BJ (cell line): ENCODE measurements at regions not wholly inside any gene's neighbourhood (a gene's known extent, or its start where the extent isn't known, plus 50 kb on each side); places are given as distances from the start of the nearest gene placed in this dataset.

Experiments used
- CTCF ChIA-PET: fragments of 350-600 bp; formaldehyde crosslinking; extraction: SDS; loops from one replicate; lab custom pipeline; 2021; ENCODE audit warnings: antibody characterized with exemption, inconsistent platforms; lab: Yijun Ruan, JAX
- POLR2A ChIA-PET: fragments of 300-600 bp; sonication (Branson Sonifier 250); formaldehyde crosslinking; extraction: SDS; loops from one replicate; lab custom pipeline; 2021; ENCODE audit warnings: antibody characterized with exemption; lab: Charles Lee
- DNase-seq: peaks from one replicate; pipeline ENCODE4 v3.0.0-alpha.2; 2011; ENCODE audit warnings: low read depth
- H3K27me3 ChIP-seq: 2 replicates; pipeline ENCODE4 v1.6.0; 2011; ENCODE audit warnings: low read length; ENCODE audit not compliant: control insufficient read depth, insufficient read depth
- H3K36me3 ChIP-seq: 2 replicates; pipeline ENCODE4 v1.5.1; 2011; ENCODE audit warnings: low read length; ENCODE audit not compliant: control insufficient read depth, insufficient read depth
- H3K4me3 ChIP-seq: 2 replicates; pipeline ENCODE4 v1.5.1; 2011; ENCODE audit warnings: low read depth, mild to moderate bottlenecking, control low read depth, low read length
- CTCF ChIP-seq: IDR thresholded peaks from 2 replicates; pipeline ENCODE4 v1.5.1; 2011; ENCODE audit warnings: low read depth, mild to moderate bottlenecking, control low read depth, inconsistent platforms, low read length, moderate library complexity; ENCODE audit not compliant: insufficient read depth

- POLR2A ChIA-PET, result no interaction called here
- no peak overlapping the region for H3K4me3 ChIP-seq
Observed at GRCh38 chr2:52732849-52733395, 1034.7 kb upstream of the CHAC2 start.

GRCh38 chr2:52724585-52724984 lies 1043.0 kb upstream of the CHAC2 start:
- POLR2A ChIA-PET, result no interaction called here

More at GRCh38 chr2:52732849-52733395, 1034.7 kb upstream of the CHAC2 start:
- H3K36me3 ChIP-seq, result no peaks in the 10 kb centered on the region
- no peaks in the 10 kb centered on the region for H3K27me3 ChIP-seq
- DNase-seq, result no peak
- CTCF ChIA-PET, result no interaction called here
- no peak for TF ChIP-seq CTCF

GRCh38 chr2:52717836-52718235 lies 1049.8 kb upstream of the CHAC2 start:
- TF ChIP-seq CTCF, result no peak
- no peak overlapping the region for H3K4me3 ChIP-seq
- ChIA-PET CTCF (no interaction called here), POLR2A (no interaction called here)
- no peaks in the 10 kb centered on the region for H3K27me3 ChIP-seq
- H3K36me3 ChIP-seq, result no peaks in the 10 kb centered on the region
- DNase-seq, result no peak

More at GRCh38 chr2:52724585-52724984, 1043.0 kb upstream of the CHAC2 start:
- Histone ChIP-seq H3K27me3 (no peaks in the 10 kb centered on the region), H3K36me3 (no peaks in the 10 kb centered on the region), H3K4me3 (no peak overlapping the region)
- TF ChIP-seq CTCF, result no peak
- CTCF ChIA-PET, result no interaction called here
- DNase-seq, result no peak

- no peak for TF ChIP-seq CTCF
- Histone ChIP-seq H3K27me3 (no peaks in the 10 kb centered on the region), H3K36me3 (no peaks in the 10 kb centered on the region), H3K4me3 (no peak overlapping the region)
- DNase-seq, result no peak
- CTCF ChIA-PET, result no interaction called here
- POLR2A ChIA-PET, result no interaction called here
Observed at GRCh38 chr2:52710810-52711618, 1056.6 kb upstream of the CHAC2 start.

- H3K36me3 ChIP-seq, result no peaks in the 10 kb centered on the region
- DNase-seq, result no peak
- POLR2A ChIA-PET, result no interaction called here
- CTCF ChIA-PET, result no interaction called here
- no peak for TF ChIP-seq CTCF
- no peak overlapping the region for H3K4me3 ChIP-seq
- no peaks in the 10 kb centered on the region for H3K27me3 ChIP-seq
Observed at GRCh38 chr2:52704251-52704650, 1063.4 kb upstream of the CHAC2 start.
